HEK293T (cell line): ENCODE measurements at regions not wholly inside any gene's neighbourhood (a gene's known extent, or its start where the extent isn't known, plus 50 kb on each side); places are given as distances from the start of the nearest gene placed in this dataset.

Source experiments
- BHLHE40 ChIP-seq: fragments of 450-650 bp; IDR thresholded peaks from 2 replicates; pipeline ENCODE4 v1.6.1; 2016; ENCODE audit warnings: mild to moderate bottlenecking, moderate library complexity, borderline replicate concordance
- CTBP1 ChIP-seq: fragments of 450-650 bp; IDR thresholded peaks from 2 replicates; pipeline ENCODE4 v1.6.1; 2016; ENCODE audit warnings: borderline replicate concordance
- ELF4 ChIP-seq: fragments of 450-650 bp; IDR thresholded peaks from 2 replicates; pipeline ENCODE4 v1.6.1; 2017; ENCODE audit warnings: antibody characterized with exemption
- FOXA1 ChIP-seq: fragments of 450-650 bp; IDR thresholded peaks from 2 replicates; pipeline ENCODE4 v1.6.1; 2016; ENCODE audit warnings: mild to moderate bottlenecking
- FOXK2 ChIP-seq: fragments of 450-650 bp; IDR thresholded peaks from 2 replicates; pipeline ENCODE4 v1.6.1; 2016; ENCODE audit warnings: mild to moderate bottlenecking
- FOXM1 ChIP-seq: fragments of 450-650 bp; IDR thresholded peaks from 2 replicates; pipeline ENCODE4 v1.6.1; 2017; ENCODE audit warnings: mild to moderate bottlenecking, borderline replicate concordance
- L3MBTL2 ChIP-seq: fragments of 450-650 bp; conservative IDR thresholded peaks from 2 replicates; pipeline ENCODE4 v1.6.1; 2016; ENCODE audit warnings: mild to moderate bottlenecking
- SP1 ChIP-seq: fragments of 450-650 bp; IDR thresholded peaks from 2 replicates; pipeline ENCODE4 v1.6.1; 2017
- TARDBP ChIP-seq: fragments of 450-650 bp; IDR thresholded peaks from 2 replicates; pipeline ENCODE4 v1.6.1; 2016

GRCh38 chr3:164620956-164621355 is 457.3 kb downstream of the SI start:
- no peak for TF ChIP-seq L3MBTL2
- no peak for TF ChIP-seq ELF4
- no peak for TF ChIP-seq TARDBP
- TF ChIP-seq SP1: no peak
- no peak for TF ChIP-seq CTBP1
- TF ChIP-seq BHLHE40: no peak
- TF ChIP-seq FOXK2: no peak
- no peak for TF ChIP-seq FOXM1
- no peak for TF ChIP-seq FOXA1
